Hepatocyte (in vitro differentiated cells): ENCODE measurements at regions not wholly inside any gene's neighbourhood (a gene's known extent, or its start where the extent isn't known, plus 50 kb on each side); places are given as distances from the start of the nearest gene placed in this dataset.

ENCODE experiments used
- DNase-seq: peaks from one replicate; pipeline ENCODE4 v3.0.0-alpha.2; 2016; ENCODE audit warnings: low spot score
- H2AFZ ChIP-seq: fragments of 200-600 bp; sonication (generic); 2 replicates; pipeline ENCODE4 v1.6.0; 2016; ENCODE audit warnings: antibody characterized with exemption, mild to moderate bottlenecking
- H3K27ac ChIP-seq: fragments of 200-600 bp; sonication (generic); 2 replicates; pipeline ENCODE4 v1.5.1; 2016; ENCODE audit warnings: mild to moderate bottlenecking
- H3K27me3 ChIP-seq: fragments of 200-600 bp; sonication (generic); 2 replicates; pipeline ENCODE4 v1.6.1; 2016
- H3K36me3 ChIP-seq: fragments of 200-600 bp; sonication (generic); replicated peaks from 2 replicates; pipeline ENCODE4 v1.5.1; 2016; ENCODE audit warnings: low read depth; ENCODE audit not compliant: insufficient read depth
- H3K4me1 ChIP-seq: fragments of 200-600 bp; sonication (generic); 2 replicates; pipeline ENCODE4 v1.5.1; 2016; ENCODE audit warnings: mild to moderate bottlenecking, moderate library complexity; ENCODE audit not compliant: insufficient read depth
- H3K4me2 ChIP-seq: fragments of 200-600 bp; sonication (generic); 2 replicates; pipeline ENCODE4 v1.6.0; 2016
- H3K4me3 ChIP-seq: fragments of 200-600 bp; sonication (generic); 2 replicates; pipeline ENCODE4 v1.5.1; 2016; ENCODE audit warnings: mild to moderate bottlenecking
- H3K79me2 ChIP-seq: fragments of 200-600 bp; sonication (generic); 2 replicates; pipeline ENCODE4 v1.6.0; 2017; ENCODE audit warnings: mild to moderate bottlenecking
- H3K9me2 ChIP-seq: fragments of 200-600 bp; sonication (generic); replicated peaks from 2 replicates; pipeline ENCODE4 v1.6.0; 2017; ENCODE audit warnings: mild to moderate bottlenecking; ENCODE audit not compliant: insufficient read depth
- H3K9me3 ChIP-seq: fragments of 200-600 bp; sonication (generic); 2 replicates; pipeline ENCODE4 v1.5.1; 2016; ENCODE audit warnings: low read depth, mild to moderate bottlenecking
- H4K20me1 ChIP-seq: fragments of 200-600 bp; sonication (generic); 2 replicates; pipeline ENCODE4 v1.6.0; 2016; ENCODE audit warnings: mild to moderate bottlenecking; ENCODE audit not compliant: insufficient read depth, poor library complexity, severe bottlenecking
- EZH2 ChIP-seq: fragments of 200-600 bp; sonication (generic); IDR thresholded peaks from 2 replicates; pipeline ENCODE4 v1.6.1; 2016; ENCODE audit warnings: antibody characterized with exemption, mild to moderate bottlenecking, borderline replicate concordance
- EZH2phosphoT487 ChIP-seq: fragments of 200-600 bp; sonication (generic); IDR thresholded peaks from one replicate; pipeline ENCODE4 v1.6.1; 2018; ENCODE audit warnings: antibody characterized with exemption, mild to moderate bottlenecking, low read depth, moderate library complexity; ENCODE audit not compliant: unreplicated experiment, severe bottlenecking
- whole genome bisulfite sequencing: methylation state at CpG from one replicate; pipeline ENCODE4 v1.1.6; 2016; ENCODE audit warnings: low lambda C conversion rate; ENCODE audit errors: missing lambda C conversion rate; 5-methylcytosine and 5-hydroxymethylcytosine counted together
- TF ChIP-seq, protein P1 (sequence below): fragments of 200-600 bp; sonication (generic); IDR thresholded peaks from 2 replicates; pipeline ENCODE4 v1.5.1; 2016; ENCODE audit warnings: antibody characterized with exemption, mild to moderate bottlenecking; ENCODE audit not compliant: poor library complexity

DNA sequence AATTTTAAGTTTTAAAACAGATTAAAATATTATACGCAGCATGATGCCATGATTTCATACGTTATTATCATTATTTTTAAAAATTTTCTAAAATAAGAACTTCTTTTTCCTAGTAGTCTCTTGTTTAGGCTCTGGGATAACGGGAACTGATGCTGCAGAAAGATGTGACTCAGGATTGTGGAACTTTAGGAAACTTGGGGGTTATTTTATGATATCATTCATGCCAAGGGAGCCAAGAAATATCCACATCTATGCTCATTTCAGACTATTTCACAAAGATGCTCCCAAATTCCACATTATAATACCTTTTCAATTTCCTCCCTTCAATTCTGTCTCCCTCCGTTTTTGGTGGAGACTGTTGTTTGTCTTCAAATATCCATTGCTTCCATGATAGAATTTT, 236.4 kb downstream of the HS3ST3A1 start:
- Histone ChIP-seq H3K79me2 (no peaks in the 10 kb centered on the region), H3K9me2 (no peaks in the 10 kb centered on the region), H3K4me1 (no peaks in the 10 kb centered on the region), H4K20me1 (no peaks in the 10 kb centered on the region), H3K27me3 (no peaks in the 10 kb centered on the region), H3K36me3 (no peaks in the 10 kb centered on the region), H3K27ac (no peak overlapping the region), H3K4me2 (no peak overlapping the region), H3K4me3 (no peak overlapping the region), H3K9me3 (no peaks in the 10 kb centered on the region), H2AFZ (no peak overlapping the region)
- 99% methylated on average over 4 of the region's 4 CpGs for WGBS
- no peak for TF ChIP-seq EZH2
- no peak for TF ChIP-seq EZH2phosphoT487
- TF ChIP-seq, protein P1, sequence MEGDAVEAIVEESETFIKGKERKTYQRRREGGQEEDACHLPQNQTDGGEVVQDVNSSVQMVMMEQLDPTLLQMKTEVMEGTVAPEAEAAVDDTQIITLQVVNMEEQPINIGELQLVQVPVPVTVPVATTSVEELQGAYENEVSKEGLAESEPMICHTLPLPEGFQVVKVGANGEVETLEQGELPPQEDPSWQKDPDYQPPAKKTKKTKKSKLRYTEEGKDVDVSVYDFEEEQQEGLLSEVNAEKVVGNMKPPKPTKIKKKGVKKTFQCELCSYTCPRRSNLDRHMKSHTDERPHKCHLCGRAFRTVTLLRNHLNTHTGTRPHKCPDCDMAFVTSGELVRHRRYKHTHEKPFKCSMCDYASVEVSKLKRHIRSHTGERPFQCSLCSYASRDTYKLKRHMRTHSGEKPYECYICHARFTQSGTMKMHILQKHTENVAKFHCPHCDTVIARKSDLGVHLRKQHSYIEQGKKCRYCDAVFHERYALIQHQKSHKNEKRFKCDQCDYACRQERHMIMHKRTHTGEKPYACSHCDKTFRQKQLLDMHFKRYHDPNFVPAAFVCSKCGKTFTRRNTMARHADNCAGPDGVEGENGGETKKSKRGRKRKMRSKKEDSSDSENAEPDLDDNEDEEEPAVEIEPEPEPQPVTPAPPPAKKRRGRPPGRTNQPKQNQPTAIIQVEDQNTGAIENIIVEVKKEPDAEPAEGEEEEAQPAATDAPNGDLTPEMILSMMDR = no peak
- no peak for DNase-seq

DNA sequence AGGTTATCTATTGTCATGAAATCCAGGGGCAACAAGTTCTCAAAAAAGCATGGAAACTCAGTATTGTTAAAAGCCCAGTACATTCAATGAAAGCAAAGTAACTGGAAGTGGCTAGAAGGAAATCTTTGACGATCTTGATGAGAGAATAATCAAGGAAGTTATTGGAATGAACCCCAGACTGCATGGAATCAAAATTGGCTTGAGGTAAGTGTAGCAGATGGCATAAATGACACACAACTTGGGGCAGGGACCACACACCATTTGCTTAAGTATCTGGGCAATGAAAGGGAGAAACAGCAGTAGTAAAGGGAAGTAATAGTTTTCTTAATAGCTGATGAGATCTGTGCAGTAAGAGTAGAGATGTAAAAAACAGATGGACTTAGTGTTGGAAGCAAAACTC, 238.0 kb downstream of the HS3ST3A1 start:
- Histone ChIP-seq H3K4me3 (no peak overlapping the region), H3K4me1 (no peaks in the 10 kb centered on the region), H3K36me3 (no peaks in the 10 kb centered on the region), H3K9me3 (no peaks in the 10 kb centered on the region), H4K20me1 (no peaks in the 10 kb centered on the region), H3K79me2 (no peaks in the 10 kb centered on the region), H3K27me3 (no peaks in the 10 kb centered on the region), H3K9me2 (no peaks in the 10 kb centered on the region), H3K4me2 (no peak overlapping the region), H3K27ac (no peak overlapping the region), H2AFZ (no peak overlapping the region)
- no peak for DNase-seq
- 62% methylated on average over 1 of the region's 1 CpG for WGBS
- TF ChIP-seq EZH2phosphoT487 = no peak
- no peak for TF ChIP-seq EZH2
- TF ChIP-seq, protein P1 = no peak

DNA sequence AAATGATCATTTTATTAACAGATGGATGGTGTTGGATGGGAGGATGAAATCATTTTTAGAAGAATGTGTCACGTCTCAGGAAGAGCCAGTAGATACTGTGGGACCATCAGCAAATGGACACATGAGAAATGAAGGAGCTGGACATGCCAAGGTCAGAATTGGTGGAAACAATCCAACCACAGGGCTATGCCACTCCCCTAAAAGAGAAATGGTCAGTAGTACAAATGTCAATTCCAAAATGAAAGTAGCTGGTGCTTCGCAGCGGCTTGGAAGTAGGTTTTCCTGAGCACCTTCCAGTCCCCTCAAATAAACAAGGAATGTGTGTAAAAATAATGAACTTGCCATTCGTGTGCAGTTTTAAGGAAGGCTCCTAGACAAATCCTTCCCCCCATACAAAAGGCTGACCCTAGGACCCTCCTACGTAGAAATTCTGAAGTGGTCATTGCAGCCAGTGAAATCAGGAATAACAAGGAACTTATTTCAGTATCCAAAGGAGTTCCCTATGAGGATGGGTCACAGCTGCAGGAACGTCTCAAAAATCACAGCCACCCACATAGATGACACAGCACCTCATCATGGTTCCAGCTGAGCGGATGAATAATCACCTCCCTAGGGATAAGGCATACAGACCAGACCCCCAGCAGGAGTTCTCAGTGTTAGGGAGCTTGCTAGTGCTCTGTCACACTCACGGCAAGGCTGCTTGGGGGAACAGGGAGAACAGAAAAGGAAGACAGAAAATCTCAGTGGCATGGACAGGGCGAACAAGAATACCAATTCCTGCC, 239.2 kb downstream of the HS3ST3A1 start:
- Histone ChIP-seq H4K20me1 (no peaks in the 10 kb centered on the region), H3K9me2 (no peaks in the 10 kb centered on the region), H3K4me1 (no peaks in the 10 kb centered on the region), H3K9me3 (no peaks in the 10 kb centered on the region), H3K27me3 (no peaks in the 10 kb centered on the region), H3K4me2 (no peak overlapping the region), H3K27ac (no peak overlapping the region), H3K79me2 (no peaks in the 10 kb centered on the region), H3K4me3 (no peak overlapping the region), H3K36me3 (no peaks in the 10 kb centered on the region), H2AFZ (no peak overlapping the region)
- no peak for TF ChIP-seq EZH2
- TF ChIP-seq EZH2phosphoT487 = no peak
- TF ChIP-seq, protein P1 = no peak
- no peak for DNase-seq
- WGBS = 75% methylated on average over 9 of the region's 9 CpGs
